Right kidney (tissue), 1 donor: ENCODE measurements at regions not wholly inside any gene's neighbourhood (a gene's known extent, or its start where the extent isn't known, plus 50 kb on each side); places are given as distances from the start of the nearest gene placed in this dataset.

Experiments
- DNase-seq: peaks from one replicate; pipeline ENCODE4 v3.0.0-alpha.2; 2016

DNA sequence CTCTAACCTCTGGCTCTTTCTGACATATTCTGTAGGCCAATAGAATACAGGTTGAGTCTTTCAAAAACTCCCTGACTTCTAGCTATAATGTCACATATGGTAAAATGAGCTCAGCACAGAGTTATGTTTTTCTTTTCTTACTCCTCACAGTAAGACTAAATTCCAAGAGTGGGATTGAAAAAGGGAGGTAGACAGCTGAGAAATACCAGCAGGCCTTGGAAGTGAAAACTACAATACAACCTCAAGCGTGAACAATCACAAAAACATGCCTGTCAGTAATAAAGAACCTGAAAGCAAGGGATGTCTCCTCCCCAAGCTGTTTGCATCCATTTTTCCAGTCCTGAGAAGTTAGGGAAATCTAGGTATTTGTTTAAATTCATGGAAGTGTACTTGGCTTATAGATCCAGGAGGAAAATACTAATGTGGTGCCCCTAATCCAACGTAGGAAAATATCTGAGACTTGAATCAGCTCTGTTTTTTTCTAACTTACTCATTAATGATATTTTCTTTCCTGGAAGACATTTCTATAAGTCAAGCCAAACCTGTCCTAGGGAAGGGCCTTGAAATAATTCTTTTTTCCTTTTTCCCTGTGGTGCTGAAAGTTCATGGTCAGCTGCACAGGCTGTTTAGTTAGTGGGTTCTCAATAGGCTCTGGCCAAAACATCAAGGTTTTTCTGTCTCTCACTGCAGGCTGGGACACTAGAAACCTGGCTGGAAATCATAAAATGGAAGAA, 167.9 kb upstream of the SPATS2L start:
- DNase-seq = no peak

DNA sequence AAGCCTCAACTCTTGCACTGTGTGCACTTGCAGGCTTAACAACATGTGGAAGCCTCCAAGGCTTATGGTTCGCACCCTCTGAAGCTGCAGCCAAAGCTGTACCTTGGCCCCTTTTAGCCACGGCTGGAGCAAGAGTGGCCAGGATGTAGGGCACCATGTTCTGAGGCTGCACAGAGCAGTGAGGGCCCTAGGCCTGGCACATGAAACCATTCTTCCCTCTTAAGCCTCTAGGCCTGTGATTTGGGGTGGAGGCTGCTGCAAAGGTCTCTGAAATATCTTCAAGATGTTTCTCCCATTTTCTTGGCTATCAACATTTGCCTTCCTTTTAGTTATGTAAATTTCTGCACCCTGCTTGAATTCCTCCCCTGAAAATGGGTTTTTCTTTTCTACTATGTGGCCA, 161.9 kb upstream of the SPATS2L start:
- DNase-seq = no peak

DNA sequence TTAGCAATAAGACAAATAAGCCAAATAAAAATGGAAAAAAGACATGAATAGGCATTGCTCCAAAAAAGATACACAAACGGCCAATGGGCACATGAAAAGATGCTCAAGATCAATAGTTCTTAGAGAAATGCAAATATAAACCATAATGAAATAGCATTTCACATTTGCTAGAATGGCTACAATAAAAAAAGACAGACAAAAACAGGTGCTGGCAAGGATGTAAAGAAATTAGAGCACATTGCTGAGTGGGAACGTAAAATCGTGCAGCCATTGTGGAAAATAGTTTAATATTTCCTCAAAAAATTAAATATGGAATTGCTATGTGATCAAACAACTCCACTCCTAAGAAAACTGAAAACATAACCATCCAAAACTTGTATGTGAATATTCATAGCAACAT, 160.0 kb upstream of the SPATS2L start:
- no peak for DNase-seq

DNA sequence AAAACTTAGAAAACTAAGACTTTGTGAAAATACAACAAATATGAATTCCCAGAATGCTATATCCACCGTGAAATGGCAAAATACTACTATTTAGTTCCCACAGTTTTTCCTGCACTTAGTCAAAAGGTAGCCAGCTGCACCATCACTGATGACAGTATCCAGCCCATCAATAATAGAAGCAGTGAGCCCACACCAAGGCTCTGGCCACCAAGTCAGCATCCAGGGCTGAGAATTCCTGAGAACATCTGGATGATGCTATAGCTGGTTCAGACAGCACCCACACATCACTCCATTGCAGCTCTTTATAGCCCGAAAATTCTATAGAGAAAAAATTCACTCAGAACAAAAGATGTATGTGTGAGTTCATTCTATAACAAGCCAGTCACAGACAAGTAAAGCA, 159.1 kb upstream of the SPATS2L start:
- no peak for DNase-seq

DNA sequence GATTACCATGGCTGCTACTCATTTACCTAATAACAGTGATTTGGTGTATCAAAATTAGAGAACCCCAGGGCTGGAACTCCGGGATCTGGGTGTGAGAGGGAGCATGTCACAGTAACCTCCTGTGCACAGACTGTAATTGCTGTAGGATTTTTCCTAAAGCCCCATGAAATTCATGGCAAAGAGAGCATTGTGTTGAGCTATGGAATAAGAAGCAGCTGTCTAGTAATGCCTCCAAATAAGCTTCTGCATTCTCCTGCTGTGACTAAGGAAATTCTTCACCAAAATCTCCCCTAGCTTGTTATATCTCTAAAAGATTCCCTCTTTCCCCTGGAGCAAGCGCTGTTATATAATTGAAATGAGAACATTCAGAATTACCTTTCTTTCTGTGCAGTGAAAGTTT, 158.1 kb upstream of the SPATS2L start:
- no peak for DNase-seq

DNA sequence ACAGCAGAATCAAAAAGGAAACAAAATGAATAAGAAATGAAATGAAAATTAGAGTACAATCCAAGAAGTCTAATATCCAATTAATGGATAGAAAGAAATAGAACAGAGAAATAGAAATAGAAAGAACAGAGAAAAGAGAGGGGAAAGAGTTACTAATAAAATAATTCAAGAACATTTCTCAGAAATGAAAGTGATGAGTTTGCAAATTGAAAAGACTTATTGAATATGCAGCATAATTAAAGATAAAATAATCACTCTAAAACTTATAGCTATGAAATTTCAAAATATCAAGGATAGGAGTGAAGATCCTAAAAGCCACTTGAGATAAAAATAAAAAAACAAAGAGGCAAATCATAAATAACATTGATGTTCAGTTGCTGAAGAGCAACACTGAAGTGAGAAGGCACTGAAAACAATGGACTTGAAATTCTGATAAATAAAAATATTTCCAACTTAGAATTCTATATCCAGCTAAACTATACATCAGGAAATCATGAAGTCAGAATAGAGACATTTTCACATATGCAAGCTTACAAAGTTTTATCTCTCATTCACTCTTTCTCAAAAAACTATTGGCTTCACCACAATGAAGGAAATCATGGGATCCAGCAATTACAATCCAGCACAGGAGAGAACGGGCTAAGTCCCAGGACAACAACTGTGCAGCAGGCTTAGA, 155.9 kb upstream of the SPATS2L start:
- DNase-seq = no peak

DNA sequence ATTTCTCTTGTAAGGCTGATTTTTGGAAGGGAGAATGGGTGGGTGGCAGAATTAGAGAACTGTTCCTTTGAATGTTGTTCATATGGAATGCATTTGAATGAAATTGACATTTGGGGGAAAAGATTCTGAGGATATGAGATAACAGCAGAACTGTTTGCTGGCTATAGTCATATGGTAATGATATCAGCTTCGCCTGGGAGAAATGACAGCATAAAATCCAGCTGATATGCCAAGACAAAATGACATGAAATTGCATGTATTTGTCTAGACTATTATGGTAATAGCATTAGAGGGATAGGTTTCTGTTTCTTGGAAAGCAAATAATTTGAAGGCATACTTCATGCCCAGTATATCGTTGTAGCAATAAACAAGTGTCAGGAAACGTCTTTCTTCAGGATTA, 150.8 kb upstream of the SPATS2L start:
- no peak for DNase-seq

DNA sequence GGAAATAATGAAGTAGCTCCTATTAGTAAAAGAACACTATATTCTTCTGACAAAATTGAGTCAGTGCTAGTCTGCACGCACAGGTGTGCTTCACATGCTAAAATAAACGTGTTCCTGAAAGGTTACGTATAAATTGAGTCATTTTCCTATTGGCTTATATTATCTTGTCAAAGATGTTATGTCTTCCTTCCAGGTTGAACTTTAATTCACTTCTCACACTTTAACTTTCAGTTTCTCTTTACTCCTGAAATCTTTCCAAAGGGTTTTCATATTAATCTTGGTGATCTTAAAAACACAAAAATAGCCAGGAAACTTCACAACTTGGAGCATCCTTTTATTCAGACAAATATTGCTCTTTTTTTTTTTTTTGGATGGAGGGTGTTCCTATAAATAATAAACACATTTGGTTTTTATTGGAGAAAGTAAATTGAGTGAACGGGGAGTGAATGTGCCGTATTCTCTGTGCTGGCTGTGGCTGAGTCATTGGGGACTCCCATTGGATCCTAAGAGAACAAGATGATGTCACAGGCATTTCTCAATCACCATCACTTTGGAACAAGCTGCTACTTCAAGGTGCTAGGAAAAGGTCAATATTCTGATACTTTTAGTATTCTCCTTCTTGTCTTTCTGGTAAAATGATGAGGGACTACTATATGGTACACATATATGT, 150.2 kb upstream of the SPATS2L start:
- DNase-seq = no peak

DNA sequence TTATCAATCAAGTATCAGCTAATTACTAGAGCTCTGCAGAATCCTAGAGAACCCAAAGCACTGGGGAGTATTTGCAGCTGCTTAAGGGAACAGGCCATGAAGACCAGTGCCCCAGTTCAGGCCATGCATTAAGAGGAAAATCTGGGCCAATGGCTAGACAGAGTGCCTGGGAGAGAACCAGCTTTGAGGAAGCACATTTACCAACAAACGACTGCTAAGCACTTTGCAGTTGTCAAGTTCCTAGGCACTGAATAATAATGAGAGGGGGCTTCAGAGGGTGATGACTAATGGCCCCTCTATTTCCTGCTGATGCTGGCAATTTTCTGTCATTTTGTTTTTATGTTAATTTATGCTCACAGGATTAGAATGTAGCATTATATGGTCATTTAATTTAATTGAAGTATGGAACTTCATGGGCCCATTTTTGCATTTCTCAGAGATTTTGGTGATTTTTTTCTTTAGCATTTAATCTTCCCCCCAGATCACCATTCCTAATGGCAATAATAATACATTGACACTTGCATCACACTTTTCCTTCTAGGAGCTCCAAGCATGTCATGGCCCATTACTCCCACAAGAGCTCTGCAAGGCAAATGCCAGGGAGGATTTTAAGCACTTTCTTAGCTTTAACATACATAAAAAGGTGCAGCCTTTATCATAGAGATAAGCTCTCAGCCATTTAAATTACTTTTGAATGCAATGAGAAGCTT, 147.7 kb upstream of the SPATS2L start:
- DNase-seq = no peak

DNA sequence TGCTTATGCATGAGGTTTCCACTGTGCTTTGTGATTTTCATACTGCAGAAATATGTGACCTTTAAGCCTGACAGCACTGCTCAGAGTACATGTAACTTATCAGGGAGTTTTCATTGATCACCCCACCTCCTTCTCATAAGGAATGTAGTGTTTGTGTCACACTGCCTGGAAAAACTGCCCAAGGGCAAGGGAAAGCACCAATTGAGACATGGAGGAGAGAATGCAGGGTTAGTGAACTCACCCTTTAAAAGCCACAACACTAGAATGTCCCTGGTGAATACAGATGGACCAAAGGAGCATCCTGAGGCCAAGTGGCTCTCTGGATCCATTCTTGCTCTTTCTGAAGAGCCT, 147.2 kb upstream of the SPATS2L start:
- no peak for DNase-seq

DNA sequence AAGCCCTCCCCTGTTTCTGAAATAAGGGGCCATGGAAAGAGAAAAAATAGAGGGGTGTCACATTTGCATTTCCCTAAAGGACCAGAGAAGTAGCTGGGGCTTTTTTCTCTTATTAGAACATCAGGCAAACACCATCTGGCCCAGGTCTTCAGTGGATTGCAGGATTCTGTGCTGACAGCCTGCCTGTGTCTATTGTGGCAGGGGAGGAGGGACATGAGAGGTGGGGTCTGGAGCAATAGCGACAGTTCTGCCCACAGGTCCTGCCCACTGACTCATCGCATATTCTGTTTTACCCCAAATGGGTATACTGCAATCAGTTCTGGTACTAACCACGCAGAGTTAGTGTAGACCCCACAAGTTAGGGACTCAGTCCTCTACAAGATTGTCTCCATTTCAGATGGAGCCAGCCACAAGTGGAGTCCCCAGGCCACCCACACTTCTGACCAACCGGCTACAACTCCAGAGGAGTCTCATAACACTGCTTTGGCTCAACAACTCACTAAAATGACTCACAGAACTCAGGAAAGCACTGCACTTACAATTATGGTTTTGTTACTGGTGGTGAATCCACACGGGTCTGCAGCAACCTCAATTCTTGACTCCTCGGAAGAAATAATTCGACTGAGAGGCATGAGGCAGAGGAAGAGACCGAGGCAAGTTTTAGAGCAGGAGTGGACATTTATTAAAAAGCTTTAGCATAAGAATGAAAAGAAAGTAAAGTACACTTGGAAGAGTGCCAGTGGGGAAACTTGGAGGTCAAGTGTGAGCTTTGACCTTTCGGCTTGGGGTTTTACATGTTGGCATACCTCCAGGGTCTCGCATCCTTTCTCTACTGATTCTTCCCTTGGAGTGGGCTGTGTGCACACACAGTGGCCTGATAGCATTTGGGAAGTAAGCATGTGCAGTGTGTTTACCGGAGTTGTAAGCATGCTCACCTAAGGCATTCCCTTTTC, 146.4 kb upstream of the SPATS2L start:
- no peak for DNase-seq

DNA sequence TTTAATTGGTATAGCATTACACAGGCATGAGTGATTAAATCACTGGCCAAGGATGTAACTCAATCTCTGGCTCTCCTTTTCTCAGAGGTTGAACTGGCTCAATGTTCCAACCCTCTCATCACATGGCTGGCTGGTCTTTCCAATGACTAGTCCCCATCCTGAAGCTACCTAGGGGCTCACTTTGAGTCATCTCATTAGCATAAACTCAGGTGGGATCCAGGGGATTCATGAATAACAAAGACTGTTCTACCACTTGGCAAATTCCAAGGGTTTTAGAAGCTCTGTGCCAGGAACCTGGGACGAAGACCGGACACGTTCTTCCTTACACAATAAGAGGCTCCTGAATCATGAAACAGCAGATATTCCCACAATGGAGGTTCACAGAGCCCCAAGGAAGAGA, 145.0 kb upstream of the SPATS2L start:
- DNase-seq = no peak

DNA sequence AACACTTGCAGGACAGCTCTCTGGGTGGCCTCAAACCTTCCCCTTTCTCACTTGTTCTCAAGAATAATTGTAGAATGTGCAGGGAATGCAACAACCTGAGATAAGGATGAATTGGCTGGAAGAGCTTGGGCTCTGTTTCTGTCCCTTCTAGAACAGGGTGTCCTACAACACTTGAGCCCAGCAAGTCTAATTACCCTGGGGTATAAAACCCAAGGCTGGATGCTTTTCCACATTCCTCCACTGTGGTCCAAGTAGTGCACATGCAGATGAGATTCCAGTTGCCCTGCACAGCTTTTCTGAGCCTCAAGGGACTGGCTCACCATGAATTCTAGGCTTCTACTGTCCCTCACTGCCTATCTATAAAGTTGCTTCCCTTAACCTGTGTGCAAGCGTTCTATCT, 140.8 kb upstream of the SPATS2L start:
- DNase-seq = no peak

DNA sequence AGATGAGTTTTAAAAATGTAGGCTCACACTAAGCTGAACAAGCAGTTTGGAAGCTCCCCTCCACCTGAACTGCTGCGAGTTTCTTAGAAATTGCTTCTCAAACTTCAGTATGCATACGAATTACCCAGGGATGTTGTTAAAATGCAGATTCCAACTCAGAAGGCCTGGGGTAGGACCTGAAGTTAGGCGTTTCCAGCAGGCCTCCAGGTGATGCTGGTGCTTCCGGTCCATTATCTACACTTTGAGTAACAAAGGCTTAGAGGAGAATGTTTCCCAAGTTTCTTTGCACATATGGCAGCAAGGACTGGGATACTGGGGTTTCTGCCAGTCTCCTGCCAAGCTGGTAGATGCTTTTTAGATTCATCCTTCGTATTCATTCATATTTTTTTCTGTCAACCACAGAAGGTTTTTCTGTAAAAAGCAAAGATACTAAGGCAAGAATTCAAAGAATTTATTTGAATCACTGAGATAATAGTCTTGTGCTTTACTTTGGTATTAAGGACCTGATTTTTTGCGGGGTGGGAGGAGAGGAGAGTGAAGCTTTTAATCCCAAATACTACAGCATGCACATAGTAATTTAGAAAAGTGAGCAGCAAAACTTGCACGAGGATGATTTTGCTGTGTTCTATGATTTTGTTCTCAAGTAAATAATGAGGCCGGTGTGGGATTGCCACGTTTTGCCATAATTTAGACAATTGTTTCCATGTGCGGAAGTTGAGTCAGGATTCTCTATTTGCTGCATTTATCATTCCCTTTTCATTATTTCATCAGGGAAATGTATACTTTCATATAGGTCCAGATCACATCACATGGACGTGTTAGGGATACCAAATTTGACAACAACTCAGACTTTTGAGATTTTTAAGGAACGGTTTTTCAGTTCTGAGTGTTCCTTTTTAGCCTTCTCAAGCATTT, 137.6 kb upstream of the SPATS2L start:
- no peak for DNase-seq

DNA sequence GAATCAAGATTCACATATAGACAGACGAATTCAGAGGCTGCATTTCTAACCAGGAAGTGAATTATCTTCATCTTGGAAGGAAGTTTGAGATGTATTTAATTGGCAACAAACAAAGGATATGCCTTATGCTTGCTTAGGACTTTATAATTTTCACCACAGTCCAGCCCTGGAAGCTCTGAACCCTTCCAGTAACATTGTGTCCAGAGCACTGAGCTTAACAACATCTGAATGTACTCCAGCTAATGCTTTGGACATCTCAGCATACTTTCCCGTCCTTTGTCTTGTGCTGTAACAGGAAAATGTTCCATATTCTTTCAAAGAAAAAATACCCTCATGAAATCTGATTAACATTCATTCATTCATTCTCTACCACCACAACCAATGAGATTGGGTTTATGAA, 136.3 kb upstream of the SPATS2L start:
- no peak for DNase-seq

DNA sequence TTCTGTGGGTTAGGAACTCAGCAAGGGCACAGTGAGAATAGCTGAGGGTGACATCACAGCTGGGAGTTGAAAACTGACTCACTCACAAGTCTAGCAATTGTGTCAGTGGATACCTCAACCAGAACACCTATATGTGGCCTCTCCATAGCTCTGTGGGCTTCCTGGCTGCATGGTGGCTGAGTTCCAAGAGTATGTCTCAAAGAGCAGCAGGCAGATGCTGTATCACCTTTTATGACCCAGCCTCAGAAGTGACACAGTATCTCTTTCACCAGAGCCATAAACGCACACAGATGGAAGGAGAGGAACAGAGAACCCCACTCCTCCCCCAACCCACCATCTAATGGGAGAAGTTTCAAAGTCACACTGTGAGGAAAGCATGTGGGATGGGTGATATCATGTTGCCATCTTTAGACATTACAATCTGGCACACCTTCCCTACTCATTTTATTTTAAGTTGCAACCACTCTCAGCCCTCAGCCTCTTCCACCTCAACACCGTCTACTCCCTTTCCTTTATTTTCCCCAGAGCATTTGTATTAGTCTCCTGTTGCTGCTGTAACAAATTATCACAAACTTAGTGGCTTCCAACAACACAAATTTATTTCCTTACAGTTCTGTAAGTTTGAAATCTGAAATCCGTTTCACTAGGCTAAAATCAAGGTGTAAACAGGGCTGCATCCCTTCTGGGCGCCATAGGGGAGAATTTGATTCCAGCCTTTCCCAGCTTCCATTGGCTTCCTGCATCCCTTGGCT, 134.6 kb upstream of the SPATS2L start:
- DNase-seq = no peak

DNA sequence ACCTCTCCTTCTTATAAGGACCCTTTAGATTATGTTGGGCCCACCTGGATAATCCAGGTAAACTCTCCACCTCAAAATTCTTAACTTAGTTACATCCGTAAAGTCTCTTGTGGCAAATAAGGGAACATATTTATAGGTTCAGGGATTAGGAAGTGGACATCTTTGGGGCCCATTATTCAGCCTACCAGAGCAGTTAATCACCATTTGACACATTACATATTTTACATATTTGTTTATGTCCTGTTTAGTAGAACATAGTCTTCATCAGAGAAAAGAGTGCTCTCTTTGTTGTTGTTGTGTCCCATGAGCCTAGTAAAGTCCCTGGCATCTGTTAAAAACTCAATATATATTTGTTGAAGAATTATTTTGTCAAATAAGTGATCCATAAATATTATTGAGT, 134.0 kb upstream of the SPATS2L start:
- DNase-seq = no peak

DNA sequence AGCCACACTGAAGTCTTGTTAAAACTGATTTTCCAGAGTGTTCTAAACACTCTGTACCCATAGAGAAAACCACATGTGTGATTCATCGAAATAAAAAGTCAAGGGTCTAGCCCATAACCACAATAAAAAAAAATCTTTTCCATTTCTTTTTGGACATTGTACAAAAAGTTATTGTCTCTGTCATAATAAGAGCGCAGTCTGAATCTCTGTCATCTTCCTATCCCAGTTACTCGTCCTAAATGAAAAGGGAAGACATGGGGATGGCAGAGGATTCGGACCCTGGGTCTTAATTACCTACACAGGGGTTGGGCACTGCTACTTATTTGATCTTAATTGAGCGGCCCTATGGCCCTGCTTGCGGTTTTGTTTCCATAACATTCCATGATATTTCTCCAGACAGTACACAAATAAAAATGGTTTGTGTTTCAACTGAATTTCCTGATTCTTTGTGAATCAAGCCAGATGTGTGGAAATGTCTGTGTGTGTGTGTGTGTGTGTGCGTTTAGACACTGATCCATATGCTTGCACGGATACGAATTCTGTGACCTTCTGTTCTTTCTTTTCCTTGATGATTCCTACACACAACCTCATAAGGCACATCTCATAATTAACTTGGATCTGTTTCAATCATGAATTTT, 133.4 kb upstream of the SPATS2L start:
- DNase-seq = no peak

DNA sequence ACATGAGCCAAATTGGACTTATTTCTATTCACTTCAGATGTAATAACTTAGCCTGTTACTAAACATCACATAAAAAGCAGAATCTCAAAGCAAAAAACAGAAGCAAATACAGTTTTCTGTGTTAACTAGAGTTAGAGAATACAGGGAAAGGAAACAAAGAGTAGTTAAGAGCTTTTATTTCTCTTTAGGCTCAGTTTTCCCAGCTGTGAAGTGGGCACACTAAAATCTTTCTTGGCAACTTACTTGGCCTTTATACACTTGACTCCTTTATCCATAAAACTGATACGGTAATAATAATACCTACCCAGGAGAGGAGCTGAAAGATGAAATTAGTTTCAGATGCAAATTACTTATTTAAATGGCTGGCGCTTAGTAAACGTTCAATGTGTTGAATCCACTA, 132.8 kb upstream of the SPATS2L start:
- no peak for DNase-seq
